ENCODE measurements at regions not wholly inside any gene's neighbourhood (a gene's known extent, or its start where the extent isn't known, plus 50 kb on each side); places are given as distances from the start of the nearest gene placed in this dataset.
"Not testable (repeated sequence)": the region's sequence is repeated elsewhere in the genome, so short reads cannot be mapped to it uniquely, and the experiment has no call there.

DNA sequence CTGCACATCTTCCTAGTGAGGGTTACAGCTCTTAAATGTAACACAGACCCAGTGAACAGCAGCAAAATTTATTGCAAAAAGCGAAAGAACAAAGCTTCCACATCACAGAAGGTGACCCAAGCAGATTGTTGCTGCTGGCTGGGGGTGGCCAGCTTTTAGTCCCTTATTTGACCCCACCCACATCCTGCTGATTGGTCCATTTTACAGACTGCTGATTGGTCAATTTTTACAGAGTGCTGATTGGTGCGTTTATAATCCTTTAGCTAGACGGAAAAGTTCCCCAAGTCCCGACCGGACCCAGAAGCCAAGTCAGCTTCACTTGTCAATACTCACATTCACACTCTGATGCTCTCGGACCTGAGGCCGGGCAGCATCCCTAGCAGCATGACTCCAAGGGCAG, 154.5 kb upstream of the ATP10A start:
- no peak for DNase-seq

DNA sequence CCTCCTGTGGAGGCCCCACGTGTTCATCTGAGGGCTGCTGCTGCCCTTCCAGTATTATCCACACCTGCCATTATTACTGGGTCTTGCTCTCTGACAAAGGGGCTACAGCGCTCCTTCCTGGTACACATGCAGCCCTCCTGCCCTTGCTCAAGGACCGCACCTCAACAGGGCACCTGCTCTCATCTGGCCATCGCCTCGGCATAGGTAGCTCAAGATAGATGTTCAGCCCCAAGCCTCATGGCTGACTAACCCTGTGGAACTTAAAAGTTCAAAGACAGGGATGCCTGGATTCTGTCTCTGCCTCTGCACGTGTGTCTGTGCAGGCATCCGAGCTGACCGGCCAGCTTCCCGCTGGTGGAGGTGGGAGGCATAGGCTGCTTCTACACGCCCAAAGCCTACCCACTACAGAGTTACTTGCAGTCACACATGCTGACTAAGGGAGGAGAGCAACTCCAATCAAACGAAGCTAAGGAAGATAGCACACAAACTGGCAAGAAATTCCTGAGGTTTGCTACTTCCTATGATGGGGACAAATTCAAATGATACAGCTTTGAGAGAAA, 152.5 kb upstream of the ATP10A start:
- no peak for DNase-seq

DNA sequence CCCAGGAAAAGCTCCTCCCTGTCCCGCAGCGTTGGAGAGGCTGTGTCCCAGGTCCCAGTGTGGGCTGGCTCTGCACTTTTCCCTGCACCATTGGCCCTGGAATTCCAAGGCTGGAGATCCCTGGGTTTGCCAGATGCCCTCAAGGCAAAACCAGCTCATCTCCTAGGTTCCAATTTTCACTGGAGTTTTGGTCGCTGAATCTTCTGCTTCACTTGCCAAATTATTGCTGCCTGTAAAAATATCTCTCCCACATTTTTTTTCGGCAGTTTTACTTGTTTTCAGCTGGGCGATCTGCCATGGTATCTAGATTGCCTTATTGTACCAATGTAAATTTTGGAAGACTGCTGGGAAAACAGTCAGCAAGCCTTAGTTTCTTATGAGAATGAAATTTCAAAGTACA, 150.9 kb upstream of the ATP10A start:
- DNase-seq = peak; percentile 17

DNA sequence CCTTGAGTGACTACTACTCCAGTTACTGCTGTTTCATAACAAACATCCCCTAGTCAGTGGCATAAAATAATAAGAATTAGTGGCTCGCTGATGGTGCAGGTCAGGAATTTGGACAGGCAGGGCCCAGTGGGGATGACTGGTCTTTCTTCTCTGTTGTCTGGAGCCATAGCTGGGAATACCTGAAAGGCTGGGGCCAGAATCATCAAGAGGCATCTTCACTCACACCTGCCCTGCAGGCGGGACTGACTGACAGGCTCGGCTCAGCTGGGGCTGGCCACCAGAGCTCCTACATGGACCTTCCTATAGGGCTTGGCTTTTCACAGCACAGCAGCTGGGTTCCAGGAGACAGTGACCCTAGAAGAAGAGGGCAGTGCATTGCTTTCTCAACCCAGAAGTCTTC, 148.8 kb upstream of the ATP10A start:
- no peak for DNase-seq

DNA sequence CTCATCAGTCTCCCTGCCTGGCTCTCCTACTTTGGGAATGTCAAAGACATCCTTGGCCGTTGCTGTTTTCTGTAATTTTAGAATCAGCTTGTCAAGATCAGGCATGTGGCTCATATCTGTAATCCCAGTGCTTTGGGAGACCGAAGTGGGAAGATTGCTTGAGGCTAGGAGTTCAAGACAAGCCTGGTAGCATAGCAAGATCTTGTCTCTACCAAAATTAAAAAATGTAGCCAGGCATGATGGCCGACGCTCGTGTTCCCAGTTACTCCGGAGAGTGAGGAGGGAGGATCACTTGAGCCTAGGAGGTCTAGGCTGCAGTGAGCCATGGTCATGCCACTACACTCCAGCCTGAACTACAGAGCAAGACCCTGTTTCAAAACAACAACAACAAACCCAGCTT, 144.0 kb upstream of the ATP10A start:
- DNase-seq = no peak

DNA sequence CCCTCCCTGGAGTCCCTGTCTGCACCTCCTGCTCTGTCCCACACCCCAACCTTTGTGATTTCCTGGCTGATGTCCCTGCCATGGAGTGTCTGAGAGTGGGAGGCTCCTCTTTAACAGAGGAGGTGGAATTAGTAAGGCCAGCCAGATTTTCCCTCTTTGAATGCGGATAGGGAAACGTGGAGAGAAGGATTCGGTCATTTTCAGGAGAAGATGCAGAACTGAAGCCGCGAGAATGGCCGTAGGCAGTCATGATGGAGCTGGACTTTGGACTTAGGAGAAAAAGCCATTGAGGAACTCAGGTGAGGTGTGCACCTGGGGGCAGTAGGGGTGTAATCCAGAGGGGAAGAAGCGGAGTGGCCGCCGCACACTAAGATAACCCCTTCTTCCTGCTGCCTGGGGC, 138.1 kb upstream of the ATP10A start:
- no peak for DNase-seq

DNA sequence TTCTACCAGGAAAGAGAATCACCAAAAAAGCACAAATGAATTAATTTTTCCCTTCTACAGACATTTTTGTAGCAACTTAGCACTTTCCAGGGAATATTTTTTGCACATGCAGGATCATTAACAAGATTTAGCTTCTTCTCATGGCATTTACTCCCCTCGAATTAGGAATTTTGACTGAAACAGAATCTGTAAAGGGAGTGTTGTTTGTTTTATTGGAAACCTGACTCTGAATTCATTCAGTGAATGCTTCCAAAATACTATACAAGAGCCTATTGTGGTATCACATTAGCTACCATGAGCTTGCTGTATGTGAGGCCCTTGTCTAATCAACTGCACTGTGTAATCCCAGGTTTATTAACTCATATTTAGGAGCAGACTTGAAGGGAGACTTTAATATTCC, 130.4 kb upstream of the ATP10A start:
- no peak for DNase-seq

DNA sequence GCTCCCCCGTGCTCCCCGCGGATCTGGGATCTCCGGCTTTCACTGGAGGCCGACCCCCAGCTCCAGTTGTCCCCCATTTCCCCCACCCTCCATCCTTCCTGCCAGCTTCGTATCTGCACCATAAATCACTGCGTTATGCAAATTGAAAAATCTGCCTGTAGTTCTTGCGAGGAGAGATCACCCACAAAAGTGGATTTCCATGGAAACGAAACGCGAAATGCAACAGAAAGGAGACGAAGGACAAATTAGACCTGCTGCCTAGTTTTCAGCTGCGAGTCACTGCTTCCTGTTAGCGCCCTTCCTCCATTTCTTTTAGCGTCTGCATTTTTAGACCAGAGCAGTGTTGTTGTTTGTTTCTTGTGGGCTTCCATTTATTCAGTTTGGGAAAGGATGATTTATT, 127.1 kb upstream of the ATP10A start:
- no peak for DNase-seq

DNA sequence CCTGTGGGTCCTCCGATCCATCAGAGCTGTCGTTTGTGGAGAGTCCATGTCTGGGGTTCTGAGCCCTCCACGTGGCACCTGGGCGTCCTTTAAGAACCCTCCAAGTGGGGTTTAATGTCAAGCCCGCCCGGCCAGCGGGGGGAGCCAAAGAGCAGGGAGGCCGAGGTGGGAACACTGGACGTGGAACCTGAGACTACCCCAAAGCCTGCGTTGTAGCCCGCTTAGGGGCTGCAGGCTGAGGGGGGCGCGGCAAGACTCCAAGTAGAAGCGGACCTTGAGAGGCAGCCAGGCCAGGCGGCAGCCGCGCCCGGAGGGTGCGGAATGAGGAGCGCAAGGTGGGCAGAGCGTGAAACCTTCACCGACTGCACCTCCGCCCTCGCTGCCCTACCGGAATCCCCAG, 126.2 kb upstream of the ATP10A start:
- DNase-seq = no peak

DNA sequence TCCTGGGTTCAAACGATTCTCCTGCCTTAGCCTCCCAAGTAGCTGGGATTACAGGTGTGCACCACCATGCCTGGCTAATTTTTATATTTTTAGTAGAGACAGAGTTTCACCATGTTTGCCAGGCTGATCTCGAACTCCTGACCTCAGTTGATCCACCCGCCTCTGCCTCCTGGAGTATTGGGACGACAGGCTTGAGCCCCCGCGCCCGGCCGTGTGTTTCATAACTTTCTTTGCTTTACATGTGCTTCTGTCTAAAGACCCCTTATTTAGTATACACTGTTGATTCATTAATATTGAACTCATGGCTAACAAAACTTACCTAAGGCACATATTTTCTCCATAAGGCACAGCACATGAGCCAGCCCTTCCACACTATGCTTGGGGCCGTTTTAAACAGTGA, 125.6 kb upstream of the ATP10A start:
- DNase-seq = not testable (repeated sequence)

DNA sequence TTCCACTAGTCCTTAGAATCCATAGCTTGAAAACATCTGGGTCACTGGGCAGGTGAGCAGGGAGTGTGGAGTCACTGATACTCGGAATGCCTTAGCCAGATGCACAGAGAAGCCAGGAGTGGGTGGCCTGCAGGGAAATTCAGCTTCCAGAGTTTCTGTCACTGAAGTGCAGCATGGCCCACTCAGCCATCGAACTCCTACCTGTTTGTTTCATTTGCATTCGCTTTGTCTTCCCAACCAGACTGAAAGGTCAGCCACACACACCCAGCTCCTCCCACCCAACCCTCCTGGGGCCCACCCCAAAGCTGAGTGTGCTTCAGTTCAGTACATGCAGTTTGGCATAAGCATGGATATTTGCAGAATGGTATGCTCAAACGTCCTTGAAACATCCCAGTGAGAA, 124.5 kb upstream of the ATP10A start:
- no peak for DNase-seq

DNA sequence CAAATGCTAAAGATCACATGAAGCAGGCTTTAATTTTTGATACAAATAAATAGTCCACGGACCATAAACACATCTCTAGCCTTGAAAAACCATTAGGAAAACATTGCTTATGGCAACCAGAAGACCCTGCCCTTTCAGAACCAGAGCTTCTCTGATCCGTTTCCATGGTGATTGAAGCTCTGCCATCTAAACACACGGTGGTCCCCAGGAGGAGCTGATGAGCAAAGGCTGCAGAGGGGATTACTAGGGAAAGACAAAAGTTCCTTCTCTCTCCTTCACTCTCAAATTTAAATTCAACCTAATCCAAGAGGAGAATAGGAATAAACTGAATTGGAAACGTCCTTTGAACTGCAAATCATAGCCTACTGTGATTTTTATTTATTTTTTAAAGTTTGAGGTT, 122.0 kb upstream of the ATP10A start:
- DNase-seq = no peak

DNA sequence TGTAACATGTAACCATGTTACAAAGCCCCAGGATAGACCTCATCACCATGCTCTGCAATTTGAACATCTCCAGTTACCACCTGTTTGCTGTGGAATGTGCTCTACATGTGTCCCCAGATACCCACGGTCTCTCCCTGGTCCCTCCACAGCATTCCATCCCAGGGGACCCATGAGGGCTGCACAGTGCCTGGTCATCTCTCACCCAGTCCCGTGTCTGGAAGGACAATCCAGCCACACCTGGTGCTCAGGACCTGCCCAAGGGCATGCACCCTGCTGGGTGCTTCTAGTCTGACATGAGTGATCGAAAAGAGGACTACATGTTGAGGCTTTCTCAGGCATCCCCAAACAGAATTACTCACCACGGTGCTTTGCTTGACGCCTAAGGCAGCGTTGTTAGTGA, 119.6 kb upstream of the ATP10A start:
- DNase-seq = no peak

DNA sequence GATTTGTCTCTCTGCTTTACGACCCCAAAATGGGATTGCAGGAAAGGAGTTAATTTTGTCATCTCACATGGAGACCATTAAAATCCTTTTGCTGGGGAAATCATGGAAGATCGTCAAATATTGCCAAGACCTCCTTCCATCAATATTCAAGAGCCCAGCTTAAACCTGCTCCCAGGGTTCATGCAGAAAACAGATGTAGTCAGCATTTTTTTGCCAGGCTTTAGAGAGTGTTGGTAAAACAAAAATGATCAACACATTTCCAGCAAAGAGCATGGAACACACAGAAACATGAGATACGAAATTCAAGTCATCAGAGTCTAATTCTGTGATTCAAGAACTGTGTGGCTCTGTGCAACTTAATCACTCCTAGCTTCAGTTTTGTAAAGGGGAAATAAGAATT, 118.0 kb upstream of the ATP10A start:
- DNase-seq = no peak

DNA sequence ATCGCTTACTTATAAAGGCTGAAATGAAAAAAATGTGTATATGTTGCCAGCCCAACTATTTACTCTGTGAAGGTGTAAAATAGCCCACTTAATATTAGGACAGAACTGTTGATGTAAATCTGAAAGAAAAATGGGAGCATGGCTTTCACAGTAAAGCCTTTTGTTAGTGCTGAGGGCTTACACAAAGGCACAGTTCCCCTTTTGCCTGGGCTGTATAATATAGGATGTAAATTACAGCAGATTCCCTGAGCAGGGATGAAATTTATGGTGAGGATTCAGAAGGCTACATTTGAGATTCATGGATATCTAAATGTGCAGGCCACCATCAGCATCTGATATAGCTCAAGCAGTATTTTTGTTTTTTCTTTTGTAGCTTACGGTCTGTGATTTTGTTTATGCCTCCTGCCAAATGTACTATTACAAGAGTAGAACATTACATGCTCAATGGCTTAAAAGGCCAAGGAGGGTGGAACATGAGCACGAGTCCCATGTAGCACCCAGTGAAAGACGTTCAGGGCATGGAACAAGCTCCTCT, 109.1 kb upstream of the ATP10A start:
- DNase-seq = no peak

DNA sequence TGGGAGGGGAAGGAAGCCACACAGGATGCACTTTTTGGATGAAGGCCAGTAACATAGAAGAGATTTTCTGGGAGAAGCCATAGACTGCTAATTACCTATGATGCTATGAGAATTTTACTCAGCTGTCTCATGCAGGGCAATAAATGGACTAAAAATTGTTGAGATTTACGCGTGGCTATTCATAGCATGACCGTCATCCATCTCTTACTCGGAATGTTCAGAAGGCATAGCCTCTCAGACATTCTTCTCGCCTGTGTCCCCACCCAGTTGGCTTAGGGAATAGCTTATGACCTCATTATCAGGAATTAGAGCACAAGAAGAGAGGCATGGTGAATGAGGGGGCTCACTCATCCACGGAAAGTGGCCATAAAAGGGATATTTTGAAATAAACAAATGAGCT, 107.9 kb upstream of the ATP10A start:
- DNase-seq = peak; percentile 5

DNA sequence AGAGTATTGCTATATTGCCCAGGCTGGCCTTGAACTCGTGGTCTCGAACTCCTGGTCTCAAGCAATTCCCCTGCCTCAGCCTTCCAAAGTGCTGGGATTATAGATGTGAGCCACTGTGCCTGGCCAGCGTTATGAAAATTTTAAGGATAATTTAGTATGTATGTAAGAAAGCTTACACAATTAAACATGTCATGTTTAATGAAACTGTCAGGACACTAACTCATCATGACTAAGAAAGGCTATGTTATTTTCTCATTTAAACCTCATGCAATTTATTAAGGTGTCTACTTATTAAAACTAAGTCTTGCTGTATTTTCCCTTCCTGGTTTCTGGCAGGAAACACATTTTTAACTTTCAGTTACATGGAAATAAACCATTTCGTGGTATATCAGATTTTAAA, 106.8 kb upstream of the ATP10A start:
- no peak for DNase-seq

DNA sequence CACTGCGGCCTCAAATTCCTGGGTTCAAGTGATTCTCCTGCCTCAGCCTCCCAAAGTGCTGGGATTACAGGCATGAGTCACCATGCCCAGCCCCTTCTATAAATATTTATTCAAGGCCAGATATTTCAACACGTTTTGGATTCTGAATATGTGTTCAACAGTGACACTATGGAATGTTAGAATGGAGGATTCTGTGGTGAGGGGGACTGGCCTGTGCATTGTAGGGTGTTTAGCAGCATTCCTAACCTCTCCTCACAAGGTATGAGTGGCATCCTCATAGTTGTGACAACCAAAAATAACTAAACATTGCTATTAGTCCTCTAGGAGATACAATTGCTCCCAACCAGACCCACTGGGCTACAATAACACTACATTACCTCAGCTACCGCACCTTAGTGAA, 104.0 kb upstream of the ATP10A start:
- DNase-seq = peak; percentile 6

DNA sequence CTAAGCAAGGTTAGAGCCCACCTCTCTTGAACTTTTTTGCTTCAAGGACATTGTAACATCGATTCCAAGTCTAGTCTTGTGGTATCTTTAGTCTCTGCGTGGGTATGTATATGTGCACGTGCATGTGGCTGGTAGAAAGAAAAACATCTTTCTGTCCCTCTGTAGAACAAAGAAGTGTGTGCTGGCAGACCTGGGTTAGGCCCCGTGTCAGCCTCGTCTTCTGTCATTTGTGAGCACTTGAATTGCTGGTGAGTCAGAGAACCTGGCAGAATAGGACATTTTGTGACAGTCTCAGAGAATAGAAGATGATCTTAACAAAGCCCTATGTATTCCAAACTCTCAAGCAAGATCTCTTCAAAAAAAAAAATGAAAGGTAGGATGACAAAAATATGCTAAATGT, 102.2 kb upstream of the ATP10A start:
- no peak for DNase-seq

DNA sequence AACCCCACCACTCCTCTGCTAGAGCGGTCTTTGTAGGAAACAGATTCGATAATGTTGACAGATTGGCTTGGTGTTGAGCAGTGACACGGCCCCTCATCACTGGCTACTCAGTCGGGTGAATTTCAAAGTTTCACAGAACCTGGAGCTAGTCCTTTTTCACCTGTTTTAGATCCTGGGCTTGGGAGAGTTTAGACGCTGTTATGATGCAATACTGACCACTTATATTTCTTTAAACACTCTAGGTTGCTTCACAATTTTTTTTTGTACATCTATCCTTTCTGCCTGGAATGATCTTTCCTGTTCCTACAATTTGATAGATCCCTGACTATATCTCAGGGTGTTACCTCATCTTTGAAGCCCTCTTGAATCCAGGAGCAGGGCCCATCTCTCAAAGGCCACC, 97.1 kb upstream of the ATP10A start:
- DNase-seq = no peak

DNA sequence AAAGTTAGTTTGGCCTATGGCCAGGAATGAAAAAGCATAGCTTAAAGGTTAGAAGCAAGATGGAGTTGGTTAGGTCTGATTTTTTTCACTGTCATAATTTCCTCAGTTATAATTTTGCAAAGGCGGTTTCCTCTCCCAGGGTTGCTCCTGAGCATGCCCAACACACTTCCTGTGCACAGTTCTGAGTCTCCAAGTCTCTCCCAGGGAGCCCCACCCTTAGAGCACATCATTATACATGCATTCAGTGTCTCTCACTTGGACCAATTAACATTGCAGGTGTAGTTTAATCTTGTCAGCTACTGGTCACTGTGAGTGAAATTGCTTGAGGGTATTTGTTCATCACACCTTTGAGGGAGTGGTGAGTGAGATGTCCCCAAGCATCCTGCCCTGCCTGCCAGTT, 96.0 kb upstream of the ATP10A start:
- DNase-seq = no peak

DNA sequence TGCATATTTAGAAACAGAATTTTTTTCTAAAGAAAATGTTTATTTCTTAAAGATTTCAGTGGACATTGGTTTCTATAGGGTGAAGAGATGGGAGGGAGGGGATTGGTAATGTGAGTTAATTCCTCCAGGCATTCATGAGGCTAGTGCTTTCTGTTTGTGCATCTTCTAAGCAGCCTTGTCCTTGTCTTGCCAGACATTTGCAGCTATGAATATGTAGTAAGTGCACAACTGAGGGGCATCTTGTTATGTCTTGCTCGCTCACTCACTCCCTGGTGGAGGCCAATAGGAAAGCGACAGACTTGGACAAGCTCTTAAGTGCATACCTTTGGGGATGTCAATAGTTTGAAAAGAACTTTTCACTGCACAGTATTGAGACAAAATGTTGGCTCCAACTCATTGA, 92.5 kb upstream of the ATP10A start:
- DNase-seq = no peak

DNA sequence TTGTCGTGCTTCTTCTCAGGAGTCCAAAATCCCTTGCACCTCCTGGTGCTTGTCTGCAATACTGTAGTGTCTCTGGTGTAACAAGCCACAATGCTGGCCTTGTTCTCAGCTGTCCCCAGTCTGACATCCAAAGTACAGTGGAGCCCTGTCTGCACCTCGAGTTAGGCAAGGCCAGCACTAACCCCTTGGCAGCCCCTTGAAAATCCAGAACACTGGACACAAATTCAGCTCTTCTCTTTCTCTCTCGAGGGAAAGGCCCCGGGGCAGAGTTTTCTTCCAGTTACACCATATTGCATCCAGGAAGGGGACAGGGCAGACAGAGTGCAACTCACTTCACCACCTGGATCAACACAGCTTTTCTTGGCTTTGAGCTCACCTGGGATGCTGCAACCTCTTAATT, 91.3 kb upstream of the ATP10A start:
- DNase-seq = no peak

DNA sequence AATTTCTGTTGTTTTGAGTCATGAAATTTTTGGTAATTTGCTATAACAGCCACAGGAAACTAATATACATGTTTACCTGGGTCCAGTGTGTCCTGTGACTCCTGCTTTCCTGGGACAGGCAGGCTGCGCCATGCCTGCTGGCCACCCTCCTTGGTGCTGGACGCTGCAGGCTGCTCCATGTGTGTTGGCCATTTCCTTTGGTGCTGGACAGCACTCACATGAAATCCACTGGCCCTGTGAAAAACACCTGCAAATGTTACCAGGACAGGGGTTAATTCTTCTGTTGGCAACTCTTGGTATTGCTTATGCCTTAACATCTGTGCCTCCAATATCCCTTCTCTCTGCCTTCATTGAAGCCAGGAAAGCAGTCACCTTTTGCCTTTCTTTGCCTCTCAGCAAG, 86.9 kb upstream of the ATP10A start:
- DNase-seq = no peak

All from EL (cell line).